HG03342 (cell line): ENCODE measurements at regions not wholly inside any gene's neighbourhood (a gene's known extent, or its start where the extent isn't known, plus 50 kb on each side); places are given as distances from the start of the nearest gene placed in this dataset.
"Not testable (repeated sequence)": the region's sequence is repeated elsewhere in the genome, so short reads cannot be mapped to it uniquely, and the experiment has no call there.

Experiments
- ATAC-seq: cut with Tn5 transposase; IDR thresholded peaks from one replicate; pipeline ENCODE4 v1.9.1; 2021; ENCODE audit warnings: mild to moderate bottlenecking, moderate library complexity; ENCODE audit not compliant: unreplicated experiment

- no peak for ATAC-seq
Measured at GRCh38 chr6:147441751-147442150, 66.7 kb upstream of the SAMD5 start.

GRCh38 chr6:147447835-147448611, 60.5 kb upstream of the SAMD5 start:
- ATAC-seq, result peak; percentile 82

GRCh38 chr6:147448775-147449174, 59.7 kb upstream of the SAMD5 start:
- ATAC-seq, result no peak

- no peak for ATAC-seq
Measured at GRCh38 chr6:147449405-147450161, 58.9 kb upstream of the SAMD5 start.

- ATAC-seq, result no peak
Measured at GRCh38 chr6:147453361-147453760, 55.1 kb upstream of the SAMD5 start.

- ATAC-seq, result not testable (repeated sequence)
Measured at GRCh38 chr6:147454862-147455261, 53.6 kb upstream of the SAMD5 start.
